IMR-90 (cell line): ENCODE measurements at regions not wholly inside any gene's neighbourhood (a gene's known extent, or its start where the extent isn't known, plus 50 kb on each side); places are given as distances from the start of the nearest gene placed in this dataset.
A peak's percentile ranks its signal among the peaks of the same experiment; 100 is the strongest.

Source experiments
- ATAC-seq: fragments of 200-7000 bp; cut with Tn5 transposase; 2 replicates; pipeline ENCODE4 v1.9.1; 2020; ENCODE audit warnings: low read depth, mild to moderate bottlenecking, moderate library complexity
- BruUV-seq: library from RNA; stranded (reverse); fragments of 400-500 nt; replicated peaks from 2 replicates; lab custom pipeline; 2021; lab: Mats Ljungman, UMichigan
- CTCF ChIA-PET: fragments of 300-600 bp; formaldehyde crosslinking; extraction: SDS; loops from one replicate; lab custom pipeline; 2021; ENCODE audit warnings: antibody characterized with exemption; lab: Yijun Ruan, JAX
- POLR2A ChIA-PET: fragments of 300-600 bp; sonication (Branson Sonifier 250); formaldehyde crosslinking; loops from one replicate; lab custom pipeline; 2022; ENCODE audit warnings: antibody characterized with exemption; ENCODE audit not compliant: unreplicated experiment; lab: Charles Lee
- DNase-seq: peaks from one replicate; pipeline ENCODE4 v3.0.0; 2013
- H2AFZ ChIP-seq: replicated peaks from 2 replicates; pipeline ENCODE3; 2013; ENCODE audit warnings: low read length, mild to moderate bottlenecking; ENCODE audit not compliant: poor library complexity
- H2AK5ac ChIP-seq: 2 replicates; pipeline ENCODE4 v1.6.1; 2013; ENCODE audit warnings: low read depth, low read length, inconsistent platforms
- H2AK9ac ChIP-seq: replicated peaks from 2 replicates; pipeline ENCODE3; 2013; ENCODE audit warnings: mild to moderate bottlenecking, low read depth, low read length, moderate library complexity; ENCODE audit not compliant: poor library complexity
- H2BK120ac ChIP-seq: 2 replicates; pipeline ENCODE4 v1.6.1; 2013; ENCODE audit warnings: low read depth, low read length, inconsistent platforms
- H2BK15ac ChIP-seq: 3 replicates; pipeline ENCODE4 v1.6.1; 2013; ENCODE audit warnings: low read depth, low read length, inconsistent platforms
- H2BK20ac ChIP-seq: 2 replicates; pipeline ENCODE4 v1.6.1; 2013; ENCODE audit warnings: low read depth, mild to moderate bottlenecking, inconsistent platforms, low read length, moderate library complexity
- H2BK5ac ChIP-seq: 2 replicates; pipeline ENCODE4 v1.6.1; 2013; ENCODE audit warnings: mild to moderate bottlenecking, low read depth, low read length, inconsistent platforms; ENCODE audit not compliant: poor library complexity, severe bottlenecking
- H3K14ac ChIP-seq: replicated peaks from 2 replicates; pipeline ENCODE4 v1.6.1; 2013; ENCODE audit warnings: low read depth, low read length, inconsistent platforms
- H3K18ac ChIP-seq: 2 replicates; pipeline ENCODE4 v1.6.1; 2013; ENCODE audit warnings: low read depth, low read length, control low read depth
- H3K23ac ChIP-seq: 2 replicates; pipeline ENCODE4 v1.6.1; 2013; ENCODE audit warnings: low read depth, low read length, inconsistent platforms
- H3K27ac ChIP-seq: 2 replicates; pipeline ENCODE4 v1.5.1; 2013; ENCODE audit warnings: mild to moderate bottlenecking, control low read depth, low read length; ENCODE audit not compliant: insufficient read depth
- H3K27me3 ChIP-seq: 2 replicates; pipeline ENCODE4 v1.6.1; 2013; ENCODE audit warnings: low read length; ENCODE audit not compliant: control insufficient read depth, insufficient read depth
- H3K36me3 ChIP-seq: 2 replicates; pipeline ENCODE4 v1.6.1; 2013; ENCODE audit warnings: low read length, mixed read lengths; ENCODE audit not compliant: control insufficient read depth, insufficient read depth
- H3K4ac ChIP-seq: 2 replicates; pipeline ENCODE4 v1.6.1; 2013; ENCODE audit warnings: low read depth, low read length, inconsistent platforms
- H3K4me1 ChIP-seq: 2 replicates; pipeline ENCODE4 v1.6.1; 2013; ENCODE audit warnings: low read length, mixed read lengths; ENCODE audit not compliant: control insufficient read depth, insufficient read depth
- H3K4me2 ChIP-seq: 2 replicates; pipeline ENCODE4 v1.6.1; 2013; ENCODE audit warnings: low read depth, mild to moderate bottlenecking, control low read depth, low read length, moderate library complexity
- H3K4me3 ChIP-seq: 2 replicates; pipeline ENCODE4 v1.5.1; 2013; ENCODE audit warnings: low read depth, mild to moderate bottlenecking, control low read depth, low read length, moderate library complexity; ENCODE audit not compliant: insufficient read depth
- H3K56ac ChIP-seq: 2 replicates; pipeline ENCODE4 v1.6.1; 2013; ENCODE audit warnings: low read length, inconsistent platforms; ENCODE audit not compliant: insufficient read depth; ENCODE audit errors: extremely low read depth
- H3K79me1 ChIP-seq, 2 experiments: 2 replicates each; pipeline ENCODE4 v1.6.1; 2013; ENCODE audit warnings: low read length in 2 of 2, inconsistent platforms in 1 of 2, low read depth in 1 of 2
- H3K9ac ChIP-seq: 2 replicates; pipeline ENCODE4 v1.6.1; 2013; ENCODE audit warnings: low read depth, low read length, control low read depth
- H3K9me1 ChIP-seq: 2 replicates; pipeline ENCODE4 v1.6.1; 2013; ENCODE audit warnings: low read length, inconsistent platforms; ENCODE audit not compliant: insufficient read depth
- H3K9me3 ChIP-seq: 2 replicates; pipeline ENCODE4 v1.6.1; 2013; ENCODE audit warnings: low read length; ENCODE audit not compliant: control insufficient read depth, insufficient read depth
- H4K20me1 ChIP-seq: 2 replicates; pipeline ENCODE4 v1.6.1; 2013; ENCODE audit warnings: low read length, inconsistent platforms; ENCODE audit not compliant: insufficient read depth
- H4K5ac ChIP-seq: 2 replicates; pipeline ENCODE4 v1.6.1; 2013; ENCODE audit warnings: mild to moderate bottlenecking, low read depth, low read length, control low read depth
- H4K8ac ChIP-seq, 2 experiments: 2 replicates each; pipeline ENCODE4 v1.6.1; 2013; ENCODE audit warnings: low read depth in 2 of 2, low read length in 2 of 2, control low read depth in 1 of 2, inconsistent platforms in 1 of 2
- H4K91ac ChIP-seq: 2 replicates; pipeline ENCODE4 v1.6.1; 2013; ENCODE audit warnings: low read depth, low read length, inconsistent platforms; ENCODE audit not compliant: insufficient read depth
- BHLHE40 ChIP-seq: fragments of 150-350 bp; IDR thresholded peaks from 2 replicates; pipeline ENCODE4 v1.6.1; 2016; ENCODE audit warnings: mild to moderate bottlenecking, low read depth, low read length
- CEBPB ChIP-seq: IDR thresholded peaks from 2 replicates; pipeline ENCODE4 v1.6.1; 2012; ENCODE audit warnings: low read depth, low read length, improper control_type of control experiment
- CHD1 ChIP-seq: IDR thresholded peaks from 2 replicates; pipeline ENCODE4 v1.6.1; 2012; ENCODE audit warnings: low read depth, low read length, improper control_type of control experiment
- FOS ChIP-seq: fragments of 150-350 bp; IDR thresholded peaks from 2 replicates; pipeline ENCODE4 v1.6.1; 2016; ENCODE audit warnings: low read depth, low read length
- MAFK ChIP-seq: IDR thresholded peaks from 2 replicates; pipeline ENCODE4 v1.6.1; 2012; ENCODE audit warnings: low read depth, low read length, improper control_type of control experiment
- MAZ ChIP-seq: IDR thresholded peaks from 2 replicates; pipeline ENCODE4 v1.6.1; 2012; ENCODE audit warnings: low read depth, mild to moderate bottlenecking, low read length, improper control_type of control experiment, moderate library complexity, borderline replicate concordance
- MXI1 ChIP-seq: IDR thresholded peaks from 2 replicates; pipeline ENCODE4 v1.6.1; 2012; ENCODE audit warnings: low read depth, mild to moderate bottlenecking, low read length, moderate library complexity, borderline replicate concordance
- NFE2L2 ChIP-seq: fragments of 150-350 bp; IDR thresholded peaks from 2 replicates; pipeline ENCODE4 v1.6.1; 2016; ENCODE audit warnings: low read depth, mild to moderate bottlenecking, low read length
- POLR2A ChIP-seq: IDR thresholded peaks from 2 replicates; pipeline ENCODE4 v1.6.1; 2012; ENCODE audit warnings: mild to moderate bottlenecking, low read depth, low read length
- RAD21 ChIP-seq: IDR thresholded peaks from 2 replicates; pipeline ENCODE4 v1.6.1; 2012; ENCODE audit warnings: low read length, improper control_type of control experiment
- RCOR1 ChIP-seq: IDR thresholded peaks from 2 replicates; pipeline ENCODE4 v1.6.1; 2012; ENCODE audit warnings: mild to moderate bottlenecking, low read length, improper control_type of control experiment; ENCODE audit not compliant: insufficient replicate concordance
- RFX5 ChIP-seq: IDR thresholded peaks from 2 replicates; pipeline ENCODE4 v1.8.0; 2012; ENCODE audit warnings: low read depth, mild to moderate bottlenecking, low read length, moderate library complexity
- SMC3 ChIP-seq: fragments of 150-350 bp; IDR thresholded peaks from 2 replicates; pipeline ENCODE4 v1.6.1; 2016; ENCODE audit warnings: low read depth, mild to moderate bottlenecking, antibody characterized with exemption, low read length, moderate library complexity
- WGBS, 2 experiments: methylation state at CpG; one replicate each; pipeline versions ENCODE4 v1.1.5 to v1.1.7; 2013; ENCODE audit warnings: missing lambda C conversion rate in 2 of 2; ENCODE audit not compliant: insufficient read length in 1 of 2; ENCODE audit errors: extremely low coverage in 2 of 2; 5-methylcytosine and 5-hydroxymethylcytosine counted together
- dilution Hi-C: fragments of 300-500 bp; cut with HindIII; formaldehyde crosslinking; loops from one replicate; pipeline ENCODE4 v1.14.3; 2018; ENCODE audit warnings: low sequenced_read_pairs; ENCODE audit not compliant: unreplicated experiment
- in situ Hi-C: fragments of 300-500 bp; cut with MboI; formaldehyde crosslinking; loops from 3 replicates; pipeline ENCODE4 v1.14.3; 2019; ENCODE audit warnings: low sequenced_read_pairs, inconsistent platforms, mixed read lengths
- intact Hi-C: fragments of 100-400 bp; cut with micrococcal nuclease; formaldehyde crosslinking; loops from 2 replicates; pipeline ENCODE4 v1.10.0; 2022
- TF ChIP-seq, protein P1 (sequence below): fragments of 150-350 bp; IDR thresholded peaks from 2 replicates; pipeline ENCODE4 v1.6.1; 2017; ENCODE audit warnings: mild to moderate bottlenecking, antibody characterized with exemption, low read length, low read depth
- TF ChIP-seq, protein P2 (sequence below): fragments of 150-350 bp; IDR thresholded peaks from 2 replicates; pipeline ENCODE4 v1.6.1; 2016; ENCODE audit warnings: low read depth, mild to moderate bottlenecking, low read length, moderate library complexity, borderline replicate concordance
- TF ChIP-seq, protein P3 (sequence below): conservative IDR thresholded peaks from 2 replicates; pipeline ENCODE4 v1.5.1; 2012; ENCODE audit warnings: mild to moderate bottlenecking, low read depth, low read length, improper control_type of control experiment

DNA sequence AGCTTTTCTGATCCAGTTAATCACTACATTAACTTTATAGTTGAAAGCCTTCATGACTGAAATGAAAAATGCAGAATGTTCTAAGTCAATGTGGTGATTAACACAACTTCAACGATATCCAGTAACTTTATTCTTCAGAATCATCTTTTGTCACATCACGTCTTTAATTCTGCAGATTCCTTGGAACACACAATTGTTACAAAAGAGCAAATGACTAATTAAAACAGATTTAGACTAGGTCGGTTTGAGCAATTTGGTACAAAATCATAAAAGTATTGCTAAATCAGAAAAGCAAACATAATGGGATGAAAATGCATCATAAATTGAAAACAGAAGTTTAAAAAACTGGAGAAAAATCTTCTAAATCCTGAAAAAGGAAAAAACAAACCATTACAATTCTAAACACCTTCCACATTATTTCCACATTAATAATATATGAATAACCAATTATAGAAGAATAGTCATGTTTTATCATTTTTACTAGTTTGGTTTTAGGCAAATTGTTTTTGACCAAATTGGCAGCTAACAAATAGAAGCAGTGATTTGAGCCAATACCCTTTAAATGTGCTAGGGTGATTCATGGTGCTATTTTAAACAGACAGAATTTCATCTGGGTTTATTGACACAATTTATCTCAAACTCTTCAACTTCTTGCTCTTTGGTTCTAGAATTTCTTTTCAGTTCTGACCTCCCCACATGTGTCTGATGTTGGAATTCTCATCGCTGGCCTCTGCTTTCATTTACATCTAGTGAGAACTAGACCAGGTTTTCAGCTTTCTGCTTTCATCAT is 468.1 kb upstream of the PTBP2 start:
- Histone ChIP-seq H2AK5ac (no peak overlapping the region), H3K4ac (no peak overlapping the region), H3K4me2 (no peak overlapping the region), H3K36me3 (no peaks in the 10 kb centered on the region), H3K56ac (no peak overlapping the region), H3K4me1 (no peaks in the 10 kb centered on the region), H3K9me3 (no peaks in the 10 kb centered on the region), H3K18ac (no peak overlapping the region), H3K14ac (no peak overlapping the region), H3K79me1 (no peaks in the 10 kb centered on the region), H3K23ac (no peak overlapping the region), H4K8ac (no peak overlapping the region), H4K5ac (no peak overlapping the region), H2BK5ac (no peak overlapping the region), H2BK20ac (no peak overlapping the region), H3K9ac (no peak overlapping the region), H4K91ac (no peak overlapping the region), H2BK15ac (no peak overlapping the region), H3K27me3 (no peaks in the 10 kb centered on the region; the same call in 1 of the 2 replicates), H3K27ac (no peak overlapping the region), H2BK120ac (no peak overlapping the region), H3K4me3 (no peak overlapping the region), H4K20me1 (no peaks in the 10 kb centered on the region), H2AK9ac (no peak overlapping the region), H2AFZ (no peak overlapping the region), H3K9me1 (no peaks in the 10 kb centered on the region)
- intact Hi-C loops = no loop called here
- DNase-seq (peak; percentile 9), ATAC-seq (no peak)
- in situ Hi-C loops = no loop called here
- WGBS, 2 experiments = 88% methylated on average over 1 of the region's 4 CpGs; no CpG with 5 or more reads in 1 of the 2 experiments
- ChIA-PET POLR2A (no interaction called here), CTCF (no interaction called here)
- dilution Hi-C loops = no loop called here
- BruUV-seq = no TSS peak
- TF ChIP-seq POLR2A = no peak
- TF ChIP-seq MAZ = no peak
- TF ChIP-seq, protein P1, sequence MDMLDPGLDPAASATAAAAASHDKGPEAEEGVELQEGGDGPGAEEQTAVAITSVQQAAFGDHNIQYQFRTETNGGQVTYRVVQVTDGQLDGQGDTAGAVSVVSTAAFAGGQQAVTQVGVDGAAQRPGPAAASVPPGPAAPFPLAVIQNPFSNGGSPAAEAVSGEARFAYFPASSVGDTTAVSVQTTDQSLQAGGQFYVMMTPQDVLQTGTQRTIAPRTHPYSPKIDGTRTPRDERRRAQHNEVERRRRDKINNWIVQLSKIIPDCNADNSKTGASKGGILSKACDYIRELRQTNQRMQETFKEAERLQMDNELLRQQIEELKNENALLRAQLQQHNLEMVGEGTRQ = no peak
- TF ChIP-seq RFX5 = no peak
- TF ChIP-seq NFE2L2 = no peak
- no peak for TF ChIP-seq MXI1
- no peak for TF ChIP-seq SMC3
- TF ChIP-seq, protein P2, sequence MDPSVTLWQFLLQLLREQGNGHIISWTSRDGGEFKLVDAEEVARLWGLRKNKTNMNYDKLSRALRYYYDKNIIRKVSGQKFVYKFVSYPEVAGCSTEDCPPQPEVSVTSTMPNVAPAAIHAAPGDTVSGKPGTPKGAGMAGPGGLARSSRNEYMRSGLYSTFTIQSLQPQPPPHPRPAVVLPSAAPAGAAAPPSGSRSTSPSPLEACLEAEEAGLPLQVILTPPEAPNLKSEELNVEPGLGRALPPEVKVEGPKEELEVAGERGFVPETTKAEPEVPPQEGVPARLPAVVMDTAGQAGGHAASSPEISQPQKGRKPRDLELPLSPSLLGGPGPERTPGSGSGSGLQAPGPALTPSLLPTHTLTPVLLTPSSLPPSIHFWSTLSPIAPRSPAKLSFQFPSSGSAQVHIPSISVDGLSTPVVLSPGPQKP = no peak
- TF ChIP-seq, protein P3, sequence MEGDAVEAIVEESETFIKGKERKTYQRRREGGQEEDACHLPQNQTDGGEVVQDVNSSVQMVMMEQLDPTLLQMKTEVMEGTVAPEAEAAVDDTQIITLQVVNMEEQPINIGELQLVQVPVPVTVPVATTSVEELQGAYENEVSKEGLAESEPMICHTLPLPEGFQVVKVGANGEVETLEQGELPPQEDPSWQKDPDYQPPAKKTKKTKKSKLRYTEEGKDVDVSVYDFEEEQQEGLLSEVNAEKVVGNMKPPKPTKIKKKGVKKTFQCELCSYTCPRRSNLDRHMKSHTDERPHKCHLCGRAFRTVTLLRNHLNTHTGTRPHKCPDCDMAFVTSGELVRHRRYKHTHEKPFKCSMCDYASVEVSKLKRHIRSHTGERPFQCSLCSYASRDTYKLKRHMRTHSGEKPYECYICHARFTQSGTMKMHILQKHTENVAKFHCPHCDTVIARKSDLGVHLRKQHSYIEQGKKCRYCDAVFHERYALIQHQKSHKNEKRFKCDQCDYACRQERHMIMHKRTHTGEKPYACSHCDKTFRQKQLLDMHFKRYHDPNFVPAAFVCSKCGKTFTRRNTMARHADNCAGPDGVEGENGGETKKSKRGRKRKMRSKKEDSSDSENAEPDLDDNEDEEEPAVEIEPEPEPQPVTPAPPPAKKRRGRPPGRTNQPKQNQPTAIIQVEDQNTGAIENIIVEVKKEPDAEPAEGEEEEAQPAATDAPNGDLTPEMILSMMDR = no peak
- no peak for TF ChIP-seq CHD1
- no peak for TF ChIP-seq MAFK
- no peak for TF ChIP-seq RAD21
- TF ChIP-seq BHLHE40 = no peak
- TF ChIP-seq RCOR1 = no peak
- TF ChIP-seq FOS = no peak
- no peak for TF ChIP-seq CEBPB
